ENCODE measurements at regions not wholly inside any gene's neighbourhood (a gene's known extent, or its start where the extent isn't known, plus 50 kb on each side); places are given as distances from the start of the nearest gene placed in this dataset.

GRCh38 chr2:219857751-219858150 lies 230.3 kb downstream of the SLC4A3 start:
- TF ChIP-seq CTCF (IDR thresholded peaks at IDR 0.05; ENCODE audit: unreplicated experiment) = no peak

DNA sequence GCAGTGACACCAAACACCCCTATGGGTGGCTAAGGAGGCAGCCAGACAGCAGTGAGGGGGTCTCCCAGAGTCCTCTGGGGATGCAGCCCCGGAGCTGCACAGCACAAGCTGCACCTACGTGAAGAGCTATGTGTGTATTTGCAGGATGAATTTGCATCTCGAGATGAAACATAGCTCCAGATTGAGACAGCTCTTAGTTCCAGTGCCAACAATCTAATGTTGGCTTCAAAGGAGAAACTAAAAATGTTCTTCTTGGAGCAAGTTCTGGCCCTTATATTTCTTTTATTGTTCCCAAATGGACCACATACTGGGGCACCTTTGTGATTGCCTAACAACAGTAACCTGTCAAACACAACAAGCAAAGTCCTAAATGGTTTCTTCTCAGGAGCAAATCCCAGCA lies 233.9 kb downstream of the SLC4A3 start:
- Mint-ChIP-seq H3K27ac (no peak overlapping the region), H3K9me3 (ENCODE audit: low read depth) (no peaks in the 10 kb centered on the region), H3K27me3 (peaks cover 6% of the 10 kb centered on the region), H3K4me1 (ENCODE audit: low read depth) (no peaks in the 10 kb centered on the region), H3K4me3 (ENCODE audit: low read depth) (no peak overlapping the region), H3K36me3 (ENCODE audit: insufficient read depth) (no peaks in the 10 kb centered on the region)
- DNase-seq (ENCODE audit: low spot score, unreplicated experiment) = no peak
- TF ChIP-seq CTCF (IDR thresholded peaks at IDR 0.05; ENCODE audit: unreplicated experiment) = no peak

More at GRCh38 chr2:219857751-219858150, 230.3 kb downstream of the SLC4A3 start:
- DNase-seq (ENCODE audit: low spot score, unreplicated experiment) = no peak
- Mint-ChIP-seq H3K4me1 (ENCODE audit: low read depth) (peaks cover 2% of the 10 kb centered on the region), H3K27ac (no peak overlapping the region), H3K27me3 (peaks cover 7% of the 10 kb centered on the region), H3K9me3 (ENCODE audit: low read depth) (no peaks in the 10 kb centered on the region), H3K36me3 (ENCODE audit: insufficient read depth) (no peaks in the 10 kb centered on the region), H3K4me3 (ENCODE audit: low read depth) (no peak overlapping the region)

DNA sequence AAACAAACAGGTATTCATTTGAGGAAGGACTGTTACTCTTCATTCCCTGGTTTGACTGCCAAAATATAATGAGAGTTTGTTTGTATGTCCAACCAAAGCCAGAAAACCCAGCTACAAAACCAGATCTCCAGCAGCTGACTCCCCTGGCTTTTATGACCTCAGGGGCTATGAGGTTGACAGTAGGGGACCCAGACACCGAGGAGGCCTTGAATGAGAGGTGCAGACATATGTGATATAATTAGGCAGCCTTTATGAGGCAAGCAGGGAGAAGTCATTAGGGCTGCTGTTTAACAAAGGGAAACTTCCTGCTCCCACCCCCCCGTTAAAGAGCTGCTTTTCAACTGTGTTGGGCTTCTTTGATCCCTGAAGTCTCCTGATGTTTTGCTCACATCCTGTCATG lies 236.7 kb downstream of the SLC4A3 start:
- Mint-ChIP-seq H3K36me3 (ENCODE audit: insufficient read depth) (no peaks in the 10 kb centered on the region), H3K27me3 (no peaks in the 10 kb centered on the region), H3K9me3 (ENCODE audit: low read depth) (no peaks in the 10 kb centered on the region), H3K27ac (no peak overlapping the region), H3K4me3 (ENCODE audit: low read depth) (no peak overlapping the region), H3K4me1 (ENCODE audit: low read depth) (no peaks in the 10 kb centered on the region)
- no peak for DNase-seq (ENCODE audit: low spot score, unreplicated experiment)
- TF ChIP-seq CTCF (IDR thresholded peaks at IDR 0.05; ENCODE audit: unreplicated experiment) = no peak

DNA sequence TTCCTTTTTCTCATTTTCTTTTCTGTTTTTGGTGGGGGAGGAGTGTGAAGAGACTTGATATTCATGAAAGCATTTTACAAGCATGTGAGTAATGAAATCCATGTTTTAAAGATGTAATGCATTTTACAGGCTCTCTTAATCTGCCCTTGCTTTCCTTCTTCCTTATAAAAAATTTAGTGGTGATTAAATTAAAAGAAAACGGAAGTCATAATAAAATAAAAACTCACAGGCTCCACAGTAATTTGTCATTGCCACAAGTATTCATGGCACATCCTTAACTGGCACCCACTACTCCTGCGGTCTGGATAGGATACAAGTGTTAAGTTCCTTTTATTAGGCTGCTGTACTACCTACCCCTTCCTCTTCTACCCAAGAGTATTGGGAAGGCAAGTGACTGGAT lies 241.2 kb downstream of the SLC4A3 start:
- H3K27ac Mint-ChIP-seq = no peak overlapping the region
- no peaks in the 10 kb centered on the region for H3K9me3 Mint-ChIP-seq (ENCODE audit: low read depth)
- H3K4me1 Mint-ChIP-seq (ENCODE audit: low read depth) = peaks cover 12% of the 10 kb centered on the region
- no peaks in the 10 kb centered on the region for H3K27me3 Mint-ChIP-seq
- H3K4me3 Mint-ChIP-seq (ENCODE audit: low read depth) = no peak overlapping the region
- no peak for DNase-seq (ENCODE audit: low spot score, unreplicated experiment)
- no peak for TF ChIP-seq CTCF (IDR thresholded peaks at IDR 0.05; ENCODE audit: unreplicated experiment)
- H3K36me3 Mint-ChIP-seq (ENCODE audit: insufficient read depth) = no peaks in the 10 kb centered on the region

DNA sequence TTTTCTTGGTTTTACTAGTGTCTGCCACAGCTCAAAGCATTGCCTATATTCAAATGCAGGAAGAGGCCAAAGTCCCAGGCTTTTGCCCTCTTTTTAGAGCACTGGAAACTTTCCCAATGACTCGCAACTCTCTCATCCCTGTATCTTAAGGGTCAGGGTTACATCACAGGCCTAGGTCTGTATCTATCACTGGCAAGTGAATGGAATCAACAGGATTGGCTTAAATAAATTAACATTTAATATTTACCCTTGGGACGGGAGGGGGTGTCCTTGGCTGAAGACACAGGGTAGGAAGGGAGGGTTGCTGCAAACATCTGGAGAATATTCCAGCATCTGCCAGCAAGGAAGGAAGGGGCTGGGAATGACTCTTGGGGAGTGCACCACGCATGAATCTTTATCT lies 242.6 kb downstream of the SLC4A3 start:
- H3K4me3 Mint-ChIP-seq (ENCODE audit: low read depth) = no peak overlapping the region
- no peaks in the 10 kb centered on the region for H3K36me3 Mint-ChIP-seq (ENCODE audit: insufficient read depth)
- no peak for TF ChIP-seq CTCF (IDR thresholded peaks at IDR 0.05; ENCODE audit: unreplicated experiment)
- no peak overlapping the region for H3K27ac Mint-ChIP-seq
- peaks cover 12% of the 10 kb centered on the region for H3K4me1 Mint-ChIP-seq (ENCODE audit: low read depth)
- DNase-seq (ENCODE audit: low spot score, unreplicated experiment) = no peak
- H3K27me3 Mint-ChIP-seq = no peaks in the 10 kb centered on the region
- H3K9me3 Mint-ChIP-seq (ENCODE audit: low read depth) = no peaks in the 10 kb centered on the region
